Right renal cortex interstitium (tissue), 3 donors: ENCODE measurements at regions not wholly inside any gene's neighbourhood (a gene's known extent, or its start where the extent isn't known, plus 50 kb on each side); places are given as distances from the start of the nearest gene placed in this dataset.
A peak's percentile ranks its signal among the peaks of the same experiment; 100 is the strongest.

Experiments used
- DNase-seq, 3 donors: peaks; one replicate each; pipeline ENCODE4 v3.0.0-alpha.2; 2013; ENCODE audit warnings: low read depth in 3 of 3, low spot score in 2 of 3

DNA sequence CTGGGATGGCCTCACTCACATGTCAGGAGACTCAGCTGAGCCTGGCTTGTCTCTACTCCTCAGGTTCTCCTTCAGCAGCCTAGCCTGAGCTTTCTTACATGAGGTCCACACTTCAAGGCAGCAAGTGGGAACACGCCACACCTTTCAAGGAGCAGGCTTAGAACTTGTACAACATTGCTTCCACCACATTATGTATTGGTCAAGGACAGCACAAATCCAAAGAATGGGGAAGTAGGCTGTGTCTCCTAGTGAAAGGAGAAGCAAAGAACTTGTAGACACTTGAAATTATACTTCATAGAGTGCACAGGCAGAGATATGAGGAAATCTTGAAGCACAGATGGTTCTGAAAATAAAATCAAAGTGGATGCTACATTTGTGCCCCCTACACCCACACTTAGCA, 120.9 kb upstream of the NOCT start:
- DNase-seq = no peak

DNA sequence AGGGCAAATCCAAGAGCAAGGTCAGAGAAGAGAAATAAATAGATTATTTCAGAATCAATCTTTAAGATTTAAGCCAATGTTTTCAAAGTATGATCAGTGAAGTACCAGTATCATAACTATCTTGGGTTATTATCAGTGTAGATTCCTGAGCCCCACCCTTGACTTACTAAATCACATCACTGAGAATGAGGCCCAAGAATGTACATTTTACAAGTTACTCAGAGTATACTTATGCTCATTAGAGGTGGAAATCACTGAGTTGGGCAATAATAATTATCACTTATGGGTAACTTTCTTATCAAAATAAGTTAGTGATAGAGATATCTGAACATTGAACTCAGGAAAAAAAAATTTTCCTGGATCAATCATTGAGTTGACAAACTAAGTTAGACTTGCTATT, 121.6 kb upstream of the NOCT start:
- DNase-seq = no peak

DNA sequence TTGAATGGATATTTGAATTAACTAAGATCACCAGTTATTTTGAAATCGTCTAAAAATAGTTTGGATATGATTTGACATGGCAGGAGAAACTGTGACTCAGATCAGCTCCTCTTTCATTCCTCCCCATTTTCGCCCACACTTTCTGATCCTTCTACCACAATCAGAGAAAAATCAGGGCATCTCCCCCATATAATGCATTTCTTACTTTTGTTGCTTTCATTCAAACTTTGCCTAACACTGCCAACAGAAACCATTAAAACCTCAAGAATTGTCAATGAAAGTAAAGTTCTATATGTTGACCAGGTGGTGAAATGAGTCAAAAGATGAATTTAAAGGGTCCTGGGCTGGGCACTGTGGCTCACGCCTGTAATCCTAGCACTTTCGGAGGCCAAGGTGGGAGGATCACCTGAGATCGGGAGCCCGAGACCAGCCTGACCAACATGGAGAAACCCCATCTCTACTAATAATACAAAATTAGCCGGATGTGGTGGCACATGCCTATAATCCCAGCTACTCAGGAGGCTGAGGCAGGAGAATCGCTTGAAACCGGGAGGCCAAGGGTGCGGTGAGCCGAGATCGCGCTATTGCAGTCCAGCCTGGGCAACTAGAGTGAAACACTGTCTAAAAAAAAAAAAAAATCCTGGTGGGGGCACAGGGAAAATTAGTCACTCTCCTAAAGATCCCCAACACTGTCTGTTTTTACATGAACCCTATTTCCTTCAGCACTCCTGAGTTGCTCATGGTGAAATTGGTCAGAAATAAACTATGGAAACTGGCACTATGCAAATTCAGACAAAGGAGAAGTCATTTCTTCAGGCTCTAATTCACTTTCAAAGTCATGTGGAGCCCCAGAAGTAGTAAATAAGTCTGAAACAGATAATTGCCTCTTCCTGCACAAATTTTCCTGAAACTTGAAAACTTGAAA, 122.8 kb upstream of the NOCT start:
- no peak for DNase-seq

DNA sequence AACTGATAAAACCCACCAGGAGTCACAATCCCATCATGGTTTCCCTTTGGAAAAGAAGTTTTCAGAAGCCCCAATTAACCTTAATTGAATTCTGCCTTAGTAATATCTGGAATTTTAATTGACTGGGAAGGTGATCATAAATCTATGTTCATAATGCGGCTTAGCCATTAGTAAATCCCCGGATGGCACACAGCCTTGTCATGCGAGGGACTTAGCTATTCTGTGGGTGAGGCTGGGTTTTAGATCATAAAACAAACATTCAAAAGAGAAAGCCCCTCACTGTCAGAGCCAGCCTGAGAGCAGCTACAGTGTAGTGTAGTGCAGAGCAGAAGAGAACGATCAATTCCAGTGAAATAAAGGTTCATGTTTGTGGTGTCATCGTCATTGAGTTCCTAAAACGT, 124.0 kb upstream of the NOCT start:
- no peak for DNase-seq

DNA sequence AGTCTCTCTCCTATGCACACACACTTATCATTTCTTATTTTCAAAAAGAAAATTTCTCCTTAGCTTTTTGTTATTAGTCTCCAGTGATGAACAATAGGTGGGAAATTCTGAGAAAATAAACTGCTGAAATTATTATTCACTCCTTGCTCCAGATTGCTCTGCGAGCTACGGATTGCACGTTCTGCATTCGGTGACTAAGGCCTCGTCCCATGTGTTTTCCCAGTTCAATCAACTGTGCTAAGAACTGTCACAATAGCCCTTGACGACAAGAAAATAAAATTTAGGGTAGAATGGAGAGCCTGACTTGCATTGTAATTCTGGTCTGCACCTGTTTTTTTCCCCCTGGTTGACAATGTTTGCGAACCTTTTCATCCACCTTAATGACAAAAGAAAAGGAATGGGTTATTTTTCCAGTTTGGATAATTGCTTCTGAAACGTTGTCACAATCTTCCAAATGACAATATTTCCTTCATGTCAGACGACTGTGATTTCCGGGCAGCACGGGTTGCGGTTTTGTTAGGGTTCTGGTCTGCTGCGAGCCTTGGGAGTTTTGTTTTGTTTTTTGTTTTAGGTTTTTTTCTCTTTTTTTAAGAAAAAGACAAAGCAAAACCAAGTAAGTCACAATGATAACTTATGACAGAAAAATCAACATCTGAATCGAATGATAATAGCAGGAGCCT, 124.5 kb upstream of the NOCT start:
- DNase-seq = no peak

DNA sequence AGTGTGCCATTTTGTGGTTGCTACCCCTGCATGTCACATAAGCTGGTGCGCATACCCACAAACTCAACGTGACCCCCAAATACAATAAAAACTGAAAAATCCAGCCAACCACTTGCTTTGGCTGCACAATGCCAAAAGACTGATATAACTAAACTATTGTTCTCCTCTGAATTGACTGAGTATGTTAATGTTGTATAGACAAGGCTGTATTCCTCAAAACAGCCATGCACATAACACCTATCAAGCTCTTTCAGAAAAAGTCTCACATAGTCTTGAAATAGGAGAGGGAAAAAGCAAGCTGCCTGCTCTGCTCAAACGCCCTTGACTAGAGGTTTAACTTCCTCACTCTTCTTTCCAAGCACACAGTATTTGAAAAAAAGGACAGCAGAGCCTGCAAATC, 126.4 kb upstream of the NOCT start:
- no peak for DNase-seq

DNA sequence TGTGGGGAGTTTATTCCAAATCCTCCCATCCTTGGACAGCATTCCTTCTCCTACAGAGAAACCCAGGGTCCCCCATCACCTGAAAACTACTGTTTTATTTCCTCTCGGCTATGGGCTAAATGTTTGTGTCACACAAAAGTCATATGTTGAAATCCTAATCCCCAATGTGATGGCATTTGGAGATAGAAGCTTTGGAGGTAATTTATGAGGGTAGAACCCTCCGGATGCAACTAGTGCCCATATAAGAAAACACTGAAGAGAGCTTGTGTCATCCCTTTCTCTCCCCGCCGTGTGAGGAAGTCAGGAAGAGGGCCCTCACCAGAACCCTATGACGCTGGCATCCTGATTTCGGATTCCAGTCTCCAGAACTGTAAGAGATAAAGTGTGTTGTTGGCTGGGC, 127.8 kb upstream of the NOCT start:
- no peak for DNase-seq

DNA sequence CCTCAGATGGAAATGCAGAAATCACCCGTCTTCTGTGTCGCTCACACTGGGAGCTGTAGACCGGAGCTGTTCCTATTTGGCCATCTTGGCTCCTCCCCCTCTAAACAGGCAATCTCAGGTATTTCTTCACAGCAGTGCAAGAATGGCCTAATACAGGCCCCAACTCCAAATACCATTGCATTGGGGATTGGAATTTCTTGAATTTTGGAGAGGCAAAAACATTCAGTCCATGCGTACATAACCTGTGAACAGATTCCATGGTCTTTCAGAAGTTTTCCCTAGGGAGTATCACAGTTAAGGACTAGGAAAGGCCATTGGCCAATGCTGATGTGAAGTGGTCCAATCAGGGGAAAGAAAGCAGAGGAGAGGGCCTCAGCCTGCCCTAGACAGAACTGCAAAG, 128.2 kb upstream of the NOCT start:
- no peak for DNase-seq

DNA sequence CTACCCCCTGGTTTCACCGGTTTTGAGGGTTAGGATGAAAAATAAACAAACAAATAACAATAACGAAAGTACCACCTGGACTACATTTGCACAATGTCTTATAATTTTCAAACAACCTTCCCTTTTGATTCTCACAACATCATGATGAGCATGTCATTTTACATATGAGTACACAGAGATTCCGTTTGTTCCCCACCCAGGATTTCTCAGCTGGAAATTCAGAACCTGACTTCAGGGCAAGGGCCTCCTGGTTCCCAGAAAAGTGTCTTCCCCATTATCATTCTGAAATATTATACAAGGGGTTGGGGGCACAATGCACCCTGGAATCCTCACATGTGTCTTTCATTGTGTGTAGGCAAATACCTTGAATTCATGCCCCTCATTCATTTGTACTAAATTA, 135.8 kb upstream of the NOCT start:
- DNase-seq = no peak

DNA sequence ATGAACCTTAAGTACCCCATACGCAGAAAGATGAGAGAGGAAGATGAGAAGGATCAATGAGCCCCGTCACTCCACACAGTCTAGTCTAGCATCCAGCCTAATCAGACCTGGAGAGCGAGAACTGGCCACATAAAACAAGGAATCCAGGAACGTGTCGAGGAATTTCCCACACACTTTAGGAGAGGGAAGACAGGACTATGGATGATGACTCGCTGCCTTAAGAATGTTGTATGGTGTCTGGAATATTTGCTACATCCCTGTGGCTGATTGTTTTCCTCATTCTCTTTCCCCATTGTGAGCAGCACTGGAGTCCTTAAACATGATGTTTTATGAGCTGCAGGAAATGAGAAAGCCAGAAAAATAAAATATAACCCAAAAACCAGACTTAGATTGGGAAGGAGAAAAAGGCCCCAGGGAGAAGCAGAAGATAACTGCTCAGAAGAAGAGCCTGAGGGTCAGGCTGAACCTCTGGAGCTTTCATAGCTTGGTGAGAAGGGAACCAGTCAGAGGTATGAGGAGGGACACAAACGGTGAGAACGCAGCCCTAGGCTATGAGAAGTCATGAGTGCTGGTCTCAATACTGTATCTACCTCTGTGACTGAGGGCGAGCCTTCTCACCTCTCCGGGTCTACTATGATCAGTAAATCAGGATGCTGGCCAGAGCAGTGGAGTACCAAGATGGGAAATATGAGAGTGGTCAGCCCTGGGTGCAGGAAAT, 139.5 kb upstream of the NOCT start:
- no peak for DNase-seq

DNA sequence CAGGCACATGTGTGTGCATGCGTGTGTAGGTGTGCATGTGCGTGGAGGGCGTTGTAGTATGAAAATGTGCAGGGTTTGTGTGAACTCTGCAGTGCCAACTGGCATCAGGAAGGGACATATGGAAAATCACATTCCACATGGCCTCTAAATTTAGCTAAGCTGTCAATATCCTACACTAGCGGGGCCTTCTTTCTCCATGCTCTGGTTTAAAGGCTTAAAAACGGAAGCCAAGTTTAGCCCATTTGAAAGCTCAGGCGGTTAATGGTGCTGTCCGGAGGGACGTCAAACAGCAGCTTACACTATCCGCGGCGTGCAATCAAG, 144.1 kb upstream of the NOCT start:
- no peak for DNase-seq

DNA sequence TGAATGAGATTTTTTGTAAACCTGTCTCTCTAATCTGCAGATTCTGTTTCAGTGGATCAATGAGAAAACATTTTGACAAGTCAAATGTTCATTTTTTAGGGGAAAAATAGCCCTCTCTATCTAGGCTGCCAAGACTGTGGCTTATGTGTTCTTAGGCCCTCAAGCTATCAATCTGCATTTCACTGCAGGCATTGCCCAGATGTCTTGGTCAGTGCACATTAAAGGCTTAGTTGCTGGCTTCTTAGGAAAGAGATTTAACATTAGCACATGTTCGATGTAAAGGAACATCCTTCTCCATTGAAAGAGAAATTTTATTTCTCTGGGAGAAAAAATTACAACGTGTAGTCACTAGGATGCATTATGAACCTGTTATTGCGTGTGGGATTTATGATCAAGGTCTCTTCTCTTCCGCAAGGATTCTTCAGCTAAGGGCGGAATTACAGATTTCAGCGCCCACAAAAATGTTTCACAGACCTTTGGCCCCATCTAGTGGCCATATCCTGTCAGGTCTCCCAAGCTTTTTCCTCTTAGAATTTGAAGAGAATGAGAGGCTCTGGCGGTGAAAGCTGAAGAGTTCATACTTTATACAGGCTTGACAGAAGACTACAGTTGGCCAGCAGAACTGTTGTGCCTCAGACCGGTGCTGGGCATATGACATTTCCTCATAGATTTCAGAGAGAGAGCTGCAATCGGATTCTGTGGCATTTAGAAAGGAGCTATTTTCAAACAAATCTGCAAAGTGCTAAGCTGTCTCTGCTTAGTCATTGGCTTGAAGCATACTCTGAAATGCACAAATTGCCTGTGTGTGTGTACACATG, 144.6 kb upstream of the NOCT start:
- peak; percentile 61 to 70 (median 70) for DNase-seq

DNA sequence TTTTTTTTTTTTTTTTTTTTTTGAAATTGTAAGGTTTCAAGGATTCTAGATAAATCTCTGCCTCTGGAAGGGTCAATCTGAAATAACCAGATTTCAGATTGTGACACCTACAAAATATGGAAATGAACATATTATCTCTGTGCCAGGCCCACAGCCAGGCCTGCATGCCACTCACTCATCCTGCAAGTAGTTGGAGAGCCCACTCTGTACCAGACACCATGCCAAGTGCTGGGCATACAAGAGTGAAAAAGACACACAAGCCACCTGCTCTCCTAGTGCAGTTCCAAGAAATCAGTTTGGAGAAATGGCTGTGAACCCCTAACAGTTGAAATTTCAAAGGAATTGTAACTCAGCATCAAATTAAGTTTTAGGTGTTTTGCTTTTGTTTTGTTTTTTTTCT, 145.9 kb upstream of the NOCT start:
- no peak for DNase-seq

DNA sequence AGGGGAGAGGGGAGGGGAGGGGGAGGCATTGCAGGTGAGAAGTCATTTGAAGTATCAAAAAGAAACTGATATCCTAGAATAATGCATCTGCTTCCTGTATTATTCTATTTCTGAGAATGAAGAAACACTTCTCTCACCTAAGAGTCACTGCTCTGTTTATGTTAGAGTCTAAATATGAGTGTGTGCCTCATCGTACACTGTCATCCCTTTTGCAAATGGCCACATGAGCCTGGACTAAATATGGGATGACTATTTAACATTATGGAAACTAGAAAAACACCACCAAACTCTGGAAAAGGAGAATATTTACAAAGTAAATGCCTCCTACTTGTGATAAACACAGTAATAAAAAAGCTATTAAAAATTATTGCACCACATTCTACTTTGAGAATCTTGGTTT, 146.4 kb upstream of the NOCT start:
- no peak for DNase-seq

DNA sequence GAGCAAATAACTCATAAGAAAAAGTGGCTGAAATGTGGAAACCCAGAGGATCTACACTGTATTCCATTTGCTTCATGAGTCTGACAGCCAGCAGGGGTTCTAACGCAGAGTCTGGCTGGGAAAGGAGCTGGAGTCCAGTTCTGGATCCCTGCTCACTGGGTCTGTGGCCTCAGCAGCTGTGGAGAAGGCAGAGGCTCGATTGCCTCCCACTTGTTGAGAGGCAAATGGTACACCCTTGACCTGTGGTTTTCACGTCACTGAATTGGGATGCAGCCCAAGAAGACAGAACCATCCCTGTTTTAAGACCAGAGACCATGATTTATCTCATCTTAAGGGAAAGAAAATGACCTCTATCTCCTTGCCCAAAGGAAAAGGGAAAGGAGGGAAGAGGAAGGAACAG, 147.0 kb upstream of the NOCT start:
- DNase-seq = no peak

DNA sequence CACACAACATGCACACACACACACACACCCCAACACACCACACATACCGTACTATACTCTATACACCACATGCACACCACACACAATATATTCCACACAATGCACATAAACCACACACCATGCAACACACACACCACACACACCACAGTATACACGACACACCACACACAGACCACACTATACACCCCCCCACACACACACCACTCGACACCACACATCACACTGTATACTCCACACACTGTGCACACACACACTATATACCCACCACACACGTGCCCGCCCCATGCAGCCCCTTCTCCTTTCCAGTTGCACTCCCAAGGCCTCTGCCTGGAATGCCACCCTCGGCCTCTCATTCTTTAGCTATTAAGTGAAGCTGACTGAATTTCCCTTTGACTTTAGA, 148.2 kb upstream of the NOCT start:
- DNase-seq = no peak

DNA sequence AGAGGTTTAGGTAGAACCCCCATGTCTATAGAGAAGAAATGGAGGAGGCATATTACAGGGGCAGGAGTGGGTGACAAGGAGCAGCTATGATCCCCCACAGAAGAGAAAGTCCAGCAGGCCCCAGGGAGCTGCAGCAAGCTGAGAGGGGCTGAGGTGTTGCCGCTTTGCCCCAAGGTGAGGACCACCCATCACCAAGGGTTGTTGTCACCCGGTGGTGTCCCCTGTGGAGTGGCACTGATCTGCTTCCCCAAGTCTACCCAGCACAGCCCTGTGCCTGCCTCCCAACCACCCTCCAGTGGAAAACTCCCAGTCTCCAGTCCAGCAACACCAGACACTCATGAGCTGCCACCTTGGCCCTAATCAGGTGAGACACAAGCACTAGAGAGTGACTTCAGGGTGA, 149.3 kb upstream of the NOCT start:
- no peak for DNase-seq

DNA sequence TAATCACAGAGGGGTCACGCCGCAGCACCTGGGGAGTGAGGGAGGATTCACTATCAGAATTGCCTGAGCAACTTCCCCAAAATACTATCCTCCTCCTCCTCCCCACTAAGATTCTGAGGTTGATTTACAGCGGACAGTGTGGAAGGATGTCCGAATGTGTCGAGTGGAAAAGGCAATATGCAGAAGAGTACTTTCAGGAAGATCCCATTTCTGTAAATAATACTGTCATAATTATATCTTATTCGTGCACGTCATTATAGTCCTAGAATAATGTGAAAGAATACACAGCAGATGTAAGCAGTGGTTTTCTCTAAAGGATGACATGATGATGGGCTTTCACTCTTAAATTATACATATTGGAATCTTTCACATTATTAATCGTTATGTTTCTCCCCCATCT, 149.8 kb upstream of the NOCT start:
- DNase-seq = no peak

DNA sequence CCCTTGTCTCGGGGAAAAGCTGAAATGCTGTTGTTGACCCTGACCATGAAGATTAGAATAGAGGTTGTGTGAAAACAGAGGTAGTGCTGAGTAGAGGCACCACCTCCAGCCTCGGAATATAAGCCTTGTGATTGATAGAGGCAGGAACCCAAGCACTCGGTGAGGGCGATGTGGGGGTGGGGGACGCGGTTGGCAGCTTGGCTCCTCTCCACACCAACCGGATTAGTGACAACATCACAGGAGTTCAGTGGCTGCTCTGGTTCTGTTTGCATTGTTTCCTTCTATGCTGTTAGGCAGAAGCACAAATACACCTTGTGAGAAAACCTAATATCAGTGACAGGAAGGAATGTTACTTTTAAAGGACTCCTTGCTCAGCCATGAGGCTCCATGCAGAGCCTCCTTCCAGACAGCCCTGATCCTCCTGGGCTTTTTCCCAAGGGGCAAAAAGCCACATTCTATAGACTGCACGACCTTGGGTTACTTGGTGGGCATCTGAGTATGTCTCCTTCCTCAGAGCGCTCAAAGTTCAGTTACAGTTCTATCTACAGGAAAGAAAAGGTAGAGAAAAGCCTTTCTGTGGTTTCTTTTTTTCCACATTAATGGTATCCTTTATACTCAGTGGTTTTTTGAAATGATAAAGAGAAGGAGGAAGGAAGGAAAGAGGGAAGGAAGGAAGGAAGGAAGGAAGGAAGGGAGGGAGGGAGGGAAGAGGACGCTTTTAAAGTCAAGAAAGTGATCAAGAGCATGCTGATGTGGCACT, 150.4 kb upstream of the NOCT start:
- DNase-seq = no peak

DNA sequence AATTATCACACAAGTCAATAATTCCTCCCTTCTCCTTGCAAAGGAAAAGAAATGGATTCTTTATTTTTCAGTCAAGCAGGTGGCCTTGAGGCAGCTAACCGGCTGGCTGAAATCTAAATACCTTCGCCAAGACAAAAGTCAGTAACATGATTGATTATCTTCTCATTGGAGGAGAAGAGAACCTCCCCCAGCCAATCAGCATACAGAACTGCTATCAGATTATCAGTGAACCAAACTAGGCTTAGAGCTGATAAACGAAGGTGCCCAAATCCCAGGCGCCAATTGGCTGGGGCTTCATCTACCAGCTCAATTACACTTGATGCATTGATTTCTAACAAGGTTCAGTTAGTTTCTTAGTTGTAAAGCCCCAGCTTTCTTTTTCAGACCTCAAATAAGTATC, 152.4 kb upstream of the NOCT start:
- no peak for DNase-seq
